ENCODE measurements at regions not wholly inside any gene's neighbourhood (a gene's known extent, or its start where the extent isn't known, plus 50 kb on each side); places are given as distances from the start of the nearest gene placed in this dataset.

GRCh38 chr7:67466109-67466508, 469.5 kb downstream of the TYW1 start:
- Mint-ChIP-seq H3K36me3 (no peaks in the 10 kb centered on the region), H3K27ac (no peak overlapping the region), H3K4me3 (no peak overlapping the region), H3K4me1 (no peaks in the 10 kb centered on the region), H3K9me3 (peaks cover 4 to 7% of the 10 kb centered on the region in 2 donors), H3K27me3 (ENCODE audit: low read depth in 2 of 2) (no peaks in the 10 kb centered on the region)
- no peak overlapping the region for H3K27ac ChIP-seq (ENCODE audit: low read length)
- H3K4me3 ChIP-seq (ENCODE audit: low read length) = no peak overlapping the region
- H3K27me3 ChIP-seq (ENCODE audit: control insufficient read depth, insufficient read depth, low read length) = no peaks in the 10 kb centered on the region
- H3K36me3 ChIP-seq (ENCODE audit: control insufficient read depth, insufficient read depth, low read length) = no peaks in the 10 kb centered on the region
- no peak for DNase-seq
- no peak for ATAC-seq
- no peaks in the 10 kb centered on the region for H3K4me1 ChIP-seq (ENCODE audit: control insufficient read depth, insufficient read depth, low read length)
- TF ChIP-seq, protein P1, sequence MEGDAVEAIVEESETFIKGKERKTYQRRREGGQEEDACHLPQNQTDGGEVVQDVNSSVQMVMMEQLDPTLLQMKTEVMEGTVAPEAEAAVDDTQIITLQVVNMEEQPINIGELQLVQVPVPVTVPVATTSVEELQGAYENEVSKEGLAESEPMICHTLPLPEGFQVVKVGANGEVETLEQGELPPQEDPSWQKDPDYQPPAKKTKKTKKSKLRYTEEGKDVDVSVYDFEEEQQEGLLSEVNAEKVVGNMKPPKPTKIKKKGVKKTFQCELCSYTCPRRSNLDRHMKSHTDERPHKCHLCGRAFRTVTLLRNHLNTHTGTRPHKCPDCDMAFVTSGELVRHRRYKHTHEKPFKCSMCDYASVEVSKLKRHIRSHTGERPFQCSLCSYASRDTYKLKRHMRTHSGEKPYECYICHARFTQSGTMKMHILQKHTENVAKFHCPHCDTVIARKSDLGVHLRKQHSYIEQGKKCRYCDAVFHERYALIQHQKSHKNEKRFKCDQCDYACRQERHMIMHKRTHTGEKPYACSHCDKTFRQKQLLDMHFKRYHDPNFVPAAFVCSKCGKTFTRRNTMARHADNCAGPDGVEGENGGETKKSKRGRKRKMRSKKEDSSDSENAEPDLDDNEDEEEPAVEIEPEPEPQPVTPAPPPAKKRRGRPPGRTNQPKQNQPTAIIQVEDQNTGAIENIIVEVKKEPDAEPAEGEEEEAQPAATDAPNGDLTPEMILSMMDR (IDR thresholded peaks at IDR 0.05) = no peak
- H3K9me3 ChIP-seq (ENCODE audit: control insufficient read depth, insufficient read depth, low read length) = no peaks in the 10 kb centered on the region
- 87% methylated on average over 2 of the region's 2 CpGs for WGBS (ENCODE audit: insufficient coverage)
- intact Hi-C loops (cut with micrococcal nuclease) = no loop called here

- DNase-seq = no peak
- Histone ChIP-seq H3K9me3 (ENCODE audit: control insufficient read depth, insufficient read depth, low read length) (no peaks in the 10 kb centered on the region), H3K4me3 (ENCODE audit: low read length) (no peak overlapping the region), H3K36me3 (ENCODE audit: control insufficient read depth, insufficient read depth, low read length) (no peaks in the 10 kb centered on the region), H3K27me3 (ENCODE audit: control insufficient read depth, insufficient read depth, low read length) (no peaks in the 10 kb centered on the region), H3K4me1 (ENCODE audit: control insufficient read depth, insufficient read depth, low read length) (no peaks in the 10 kb centered on the region), H3K27ac (ENCODE audit: low read length) (no peak overlapping the region)
- 77% methylated on average over 6 of the region's 6 CpGs for WGBS (ENCODE audit: insufficient coverage)
- Mint-ChIP-seq H3K27ac (no peak overlapping the region), H3K4me3 (no peak overlapping the region), H3K36me3 (no peaks in the 10 kb centered on the region), H3K27me3 (ENCODE audit: low read depth in 2 of 2) (no peaks in the 10 kb centered on the region), H3K4me1 (no peaks in the 10 kb centered on the region), H3K9me3 (peaks cover 6 to 7% of the 10 kb centered on the region in 2 donors)
- no peak for ATAC-seq
- intact Hi-C loops (cut with micrococcal nuclease) = no loop called here
- TF ChIP-seq, protein P1 (IDR thresholded peaks at IDR 0.05) = no peak
These were observed 473.7 kb downstream of the TYW1 start for GRCh38 chr7:67470256-67470751.

- Histone ChIP-seq H3K36me3 (ENCODE audit: control insufficient read depth, insufficient read depth, low read length) (no peaks in the 10 kb centered on the region), H3K4me3 (ENCODE audit: low read length) (no peak overlapping the region), H3K4me1 (ENCODE audit: control insufficient read depth, insufficient read depth, low read length) (no peaks in the 10 kb centered on the region), H3K27me3 (ENCODE audit: control insufficient read depth, insufficient read depth, low read length) (no peaks in the 10 kb centered on the region), H3K9me3 (ENCODE audit: control insufficient read depth, insufficient read depth, low read length) (no peaks in the 10 kb centered on the region), H3K27ac (ENCODE audit: low read length) (no peak overlapping the region)
- peaks cover 2 to 3% of the 10 kb centered on the region in 2 donors for H3K9me3 Mint-ChIP-seq
- intact Hi-C loops (cut with micrococcal nuclease) = no loop called here
- H3K36me3 Mint-ChIP-seq = no peaks in the 10 kb centered on the region
- H3K27ac Mint-ChIP-seq = no peak overlapping the region
- H3K4me3 Mint-ChIP-seq = no peak overlapping the region
- WGBS (ENCODE audit: insufficient coverage) = 100% methylated on average over 1 of the region's 1 CpG
- H3K27me3 Mint-ChIP-seq (ENCODE audit: low read depth in 2 of 2) = no peaks in the 10 kb centered on the region
- DNase-seq = no peak
- no peaks in the 10 kb centered on the region for H3K4me1 Mint-ChIP-seq
- TF ChIP-seq, protein P1 (IDR thresholded peaks at IDR 0.05) = no peak
- no peak for ATAC-seq
These were observed 478.7 kb downstream of the TYW1 start for GRCh38 chr7:67475293-67475692.

DNA sequence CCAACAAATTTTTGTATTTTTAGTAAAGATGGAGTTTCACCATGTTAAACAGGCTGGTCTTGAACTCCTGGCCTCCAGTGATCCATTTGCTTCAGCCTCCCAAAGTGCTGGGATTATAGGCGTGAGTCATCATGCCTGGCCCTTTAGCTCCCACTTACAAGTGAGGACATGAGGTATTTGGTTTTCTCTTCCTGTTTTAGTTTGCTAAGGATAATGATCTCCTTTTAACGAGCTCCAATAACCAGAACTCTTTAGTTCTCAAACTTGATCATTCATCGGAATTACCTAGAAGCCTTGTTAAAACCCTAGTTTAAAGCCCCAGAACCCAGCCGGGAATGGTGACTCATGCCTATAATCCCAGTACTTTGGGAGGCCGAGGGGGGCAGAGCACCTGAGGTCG, 481.4 kb downstream of the TYW1 start:
- Histone ChIP-seq H3K9me3 (ENCODE audit: control insufficient read depth, insufficient read depth, low read length) (no peaks in the 10 kb centered on the region), H3K27ac (ENCODE audit: low read length) (no peak overlapping the region), H3K4me1 (ENCODE audit: control insufficient read depth, insufficient read depth, low read length) (no peaks in the 10 kb centered on the region), H3K36me3 (ENCODE audit: control insufficient read depth, insufficient read depth, low read length) (no peaks in the 10 kb centered on the region), H3K27me3 (ENCODE audit: control insufficient read depth, insufficient read depth, low read length) (no peaks in the 10 kb centered on the region), H3K4me3 (ENCODE audit: low read length) (no peak overlapping the region)
- Mint-ChIP-seq H3K27ac (no peak overlapping the region), H3K9me3 (peaks cover 2 to 3% of the 10 kb centered on the region in 2 donors), H3K4me1 (no peaks in the 10 kb centered on the region), H3K27me3 (ENCODE audit: low read depth in 2 of 2) (no peaks in the 10 kb centered on the region), H3K36me3 (no peaks in the 10 kb centered on the region), H3K4me3 (no peak overlapping the region)
- DNase-seq (no peak), ATAC-seq (no peak)
- TF ChIP-seq, protein P1 (IDR thresholded peaks at IDR 0.05) = no peak
- WGBS (ENCODE audit: insufficient coverage) = 79% methylated on average over 6 of the region's 6 CpGs
- intact Hi-C loops (cut with micrococcal nuclease) = no loop called here

Measured in natural killer cell (primary cell).